ENCODE measurements at regions not wholly inside any gene's neighbourhood (a gene's known extent, or its start where the extent isn't known, plus 50 kb on each side); places are given as distances from the start of the nearest gene placed in this dataset.

- Mint-ChIP-seq H3K9me3 (peaks cover 14% of the 10 kb centered on the region; the same call in 2 of the 3 replicates), H3K36me3 (ENCODE audit: low read depth) (peaks cover 3% of the 10 kb centered on the region; the same call in 1 of the 3 replicates), H3K4me3 (no peak overlapping the region), H3K4me1 (no peaks in the 10 kb centered on the region), H3K27ac (no peak overlapping the region), H3K27me3 (ENCODE audit: insufficient read depth, low read depth, poor library complexity) (no peaks in the 10 kb centered on the region)
- H3K4me2 ChIP-seq: no peak overlapping the region
- H3K4me1 ChIP-seq (ENCODE audit: insufficient read depth): no peaks in the 10 kb centered on the region
- no peak overlapping the region for H2AFZ ChIP-seq
- H3K36me3 ChIP-seq (ENCODE audit: insufficient read depth): no peaks in the 10 kb centered on the region
- ATAC-seq: no peak
- TF ChIP-seq POLR2AphosphoS5 (IDR thresholded peaks at IDR 0.05; ENCODE audit: low read depth): no peak
- TF ChIP-seq, protein P1, sequence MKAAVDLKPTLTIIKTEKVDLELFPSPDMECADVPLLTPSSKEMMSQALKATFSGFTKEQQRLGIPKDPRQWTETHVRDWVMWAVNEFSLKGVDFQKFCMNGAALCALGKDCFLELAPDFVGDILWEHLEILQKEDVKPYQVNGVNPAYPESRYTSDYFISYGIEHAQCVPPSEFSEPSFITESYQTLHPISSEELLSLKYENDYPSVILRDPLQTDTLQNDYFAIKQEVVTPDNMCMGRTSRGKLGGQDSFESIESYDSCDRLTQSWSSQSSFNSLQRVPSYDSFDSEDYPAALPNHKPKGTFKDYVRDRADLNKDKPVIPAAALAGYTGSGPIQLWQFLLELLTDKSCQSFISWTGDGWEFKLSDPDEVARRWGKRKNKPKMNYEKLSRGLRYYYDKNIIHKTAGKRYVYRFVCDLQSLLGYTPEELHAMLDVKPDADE (IDR thresholded peaks at IDR 0.05): no peak
- TF ChIP-seq EZH2phosphoT487 (IDR thresholded peaks at IDR 0.05; ENCODE audit: unreplicated experiment): no peak
- no peak for TF ChIP-seq ZNF462 (CRISPR knock-in tag; IDR thresholded peaks at IDR 0.05)
- TF ChIP-seq, protein P2, sequence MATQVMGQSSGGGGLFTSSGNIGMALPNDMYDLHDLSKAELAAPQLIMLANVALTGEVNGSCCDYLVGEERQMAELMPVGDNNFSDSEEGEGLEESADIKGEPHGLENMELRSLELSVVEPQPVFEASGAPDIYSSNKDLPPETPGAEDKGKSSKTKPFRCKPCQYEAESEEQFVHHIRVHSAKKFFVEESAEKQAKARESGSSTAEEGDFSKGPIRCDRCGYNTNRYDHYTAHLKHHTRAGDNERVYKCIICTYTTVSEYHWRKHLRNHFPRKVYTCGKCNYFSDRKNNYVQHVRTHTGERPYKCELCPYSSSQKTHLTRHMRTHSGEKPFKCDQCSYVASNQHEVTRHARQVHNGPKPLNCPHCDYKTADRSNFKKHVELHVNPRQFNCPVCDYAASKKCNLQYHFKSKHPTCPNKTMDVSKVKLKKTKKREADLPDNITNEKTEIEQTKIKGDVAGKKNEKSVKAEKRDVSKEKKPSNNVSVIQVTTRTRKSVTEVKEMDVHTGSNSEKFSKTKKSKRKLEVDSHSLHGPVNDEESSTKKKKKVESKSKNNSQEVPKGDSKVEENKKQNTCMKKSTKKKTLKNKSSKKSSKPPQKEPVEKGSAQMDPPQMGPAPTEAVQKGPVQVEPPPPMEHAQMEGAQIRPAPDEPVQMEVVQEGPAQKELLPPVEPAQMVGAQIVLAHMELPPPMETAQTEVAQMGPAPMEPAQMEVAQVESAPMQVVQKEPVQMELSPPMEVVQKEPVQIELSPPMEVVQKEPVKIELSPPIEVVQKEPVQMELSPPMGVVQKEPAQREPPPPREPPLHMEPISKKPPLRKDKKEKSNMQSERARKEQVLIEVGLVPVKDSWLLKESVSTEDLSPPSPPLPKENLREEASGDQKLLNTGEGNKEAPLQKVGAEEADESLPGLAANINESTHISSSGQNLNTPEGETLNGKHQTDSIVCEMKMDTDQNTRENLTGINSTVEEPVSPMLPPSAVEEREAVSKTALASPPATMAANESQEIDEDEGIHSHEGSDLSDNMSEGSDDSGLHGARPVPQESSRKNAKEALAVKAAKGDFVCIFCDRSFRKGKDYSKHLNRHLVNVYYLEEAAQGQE (IDR thresholded peaks at IDR 0.05; ENCODE audit: unreplicated experiment): no peak
- TF ChIP-seq EZH2 (IDR thresholded peaks at IDR 0.05; ENCODE audit: low read depth, unreplicated experiment): no peak
- no peak for TF ChIP-seq NANOG (IDR thresholded peaks at IDR 0.05; ENCODE audit: borderline replicate concordance)
- TF ChIP-seq STAT1 (IDR thresholded peaks at IDR 0.05; ENCODE audit: unreplicated experiment): no peak
- TF ChIP-seq, protein P3, sequence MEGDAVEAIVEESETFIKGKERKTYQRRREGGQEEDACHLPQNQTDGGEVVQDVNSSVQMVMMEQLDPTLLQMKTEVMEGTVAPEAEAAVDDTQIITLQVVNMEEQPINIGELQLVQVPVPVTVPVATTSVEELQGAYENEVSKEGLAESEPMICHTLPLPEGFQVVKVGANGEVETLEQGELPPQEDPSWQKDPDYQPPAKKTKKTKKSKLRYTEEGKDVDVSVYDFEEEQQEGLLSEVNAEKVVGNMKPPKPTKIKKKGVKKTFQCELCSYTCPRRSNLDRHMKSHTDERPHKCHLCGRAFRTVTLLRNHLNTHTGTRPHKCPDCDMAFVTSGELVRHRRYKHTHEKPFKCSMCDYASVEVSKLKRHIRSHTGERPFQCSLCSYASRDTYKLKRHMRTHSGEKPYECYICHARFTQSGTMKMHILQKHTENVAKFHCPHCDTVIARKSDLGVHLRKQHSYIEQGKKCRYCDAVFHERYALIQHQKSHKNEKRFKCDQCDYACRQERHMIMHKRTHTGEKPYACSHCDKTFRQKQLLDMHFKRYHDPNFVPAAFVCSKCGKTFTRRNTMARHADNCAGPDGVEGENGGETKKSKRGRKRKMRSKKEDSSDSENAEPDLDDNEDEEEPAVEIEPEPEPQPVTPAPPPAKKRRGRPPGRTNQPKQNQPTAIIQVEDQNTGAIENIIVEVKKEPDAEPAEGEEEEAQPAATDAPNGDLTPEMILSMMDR (conservative IDR thresholded peaks at IDR 0.05; ENCODE audit: low read depth in 2 of 2): no peak
- TF ChIP-seq CREB1 (CRISPR knock-in tag; IDR thresholded peaks at IDR 0.05; ENCODE audit: low read depth): no peak
- no peak for TF ChIP-seq JUNB (IDR thresholded peaks at IDR 0.05; ENCODE audit: unreplicated experiment)
- TF ChIP-seq ZNF331 (CRISPR knock-in tag; IDR thresholded peaks at IDR 0.05; ENCODE audit: low read depth): no peak
- no peak for TF ChIP-seq ZNF114 (CRISPR knock-in tag; IDR thresholded peaks at IDR 0.05)
- H3K27ac ChIP-seq (ENCODE audit: low read depth): no peak overlapping the region
- no peaks in the 10 kb centered on the region for H3K79me2 ChIP-seq (replicated peaks; ENCODE audit: insufficient read depth)
- H4K20me1 ChIP-seq (replicated peaks; ENCODE audit: insufficient read depth): no peaks in the 10 kb centered on the region
- no peaks in the 10 kb centered on the region for H3F3A ChIP-seq (replicated peaks; ENCODE audit: low read depth)
- H3K4me3 ChIP-seq: no peak overlapping the region
- H3K27me3 ChIP-seq (ENCODE audit: insufficient read depth): no peaks in the 10 kb centered on the region
- DNase-seq (ENCODE audit: low spot score): no peak
- 0 out of 2 replicates have a peak, but pooled peaks cover 6% of the 10 kb centered on the region for H3K9me2 ChIP-seq (ENCODE audit: insufficient read depth)
Measured at GRCh38 chr14:83764656-83765599, 1765.0 kb upstream of the FLRT2 start.

Measured in GM23338 (cell line).